Neural progenitor cell (in vitro differentiated cells): ENCODE measurements at regions not wholly inside any gene's neighbourhood (a gene's known extent, or its start where the extent isn't known, plus 50 kb on each side); places are given as distances from the start of the nearest gene placed in this dataset.

Experiments
- DNase-seq: peaks from one replicate; pipeline ENCODE4 v3.0.0-alpha.2; 2016; ENCODE audit warnings: low spot score
- H2AFZ ChIP-seq: fragments of 200-600 bp; sonication (generic); replicated peaks from 2 replicates; pipeline ENCODE4 v1.6.1; 2016; ENCODE audit warnings: antibody characterized with exemption
- H3F3A ChIP-seq: fragments of 200-600 bp; sonication (generic); 2 replicates; pipeline ENCODE4 v1.6.1; 2016; ENCODE audit warnings: antibody characterized with exemption, low read depth
- H3K27ac ChIP-seq: fragments of 200-600 bp; sonication (generic); 2 replicates; pipeline ENCODE4 v1.5.1; 2016; ENCODE audit warnings: mild to moderate bottlenecking
- H3K27me3 ChIP-seq: fragments of 200-600 bp; sonication (generic); 2 replicates; pipeline ENCODE4 v1.6.1; 2016; ENCODE audit warnings: mild to moderate bottlenecking, moderate library complexity
- H3K36me3 ChIP-seq: fragments of 200-600 bp; sonication (generic); 2 replicates; pipeline ENCODE4 v1.5.1; 2016
- H3K4me1 ChIP-seq: fragments of 200-600 bp; sonication (generic); 2 replicates; pipeline ENCODE4 v1.6.1; 2016; ENCODE audit warnings: mixed run types
- H3K4me2 ChIP-seq: fragments of 200-600 bp; sonication (generic); 2 replicates; pipeline ENCODE4 v1.6.1; 2016
- H3K4me3 ChIP-seq: fragments of 200-600 bp; sonication (generic); 2 replicates; pipeline ENCODE4 v1.5.1; 2016
- H3K79me2 ChIP-seq: fragments of 200-600 bp; sonication (generic); 2 replicates; pipeline ENCODE4 v1.6.1; 2016; ENCODE audit warnings: low read depth
- H3K9ac ChIP-seq: fragments of 200-600 bp; sonication (generic); 2 replicates; pipeline ENCODE4 v1.6.1; 2016
- H3K9me3 ChIP-seq: fragments of 200-600 bp; sonication (generic); 2 replicates; pipeline ENCODE4 v1.5.1; 2016; ENCODE audit warnings: low read depth
- H4K20me1 ChIP-seq: fragments of 200-600 bp; sonication (generic); 2 replicates; pipeline ENCODE4 v1.6.1; 2016; ENCODE audit warnings: low read depth
- H3K27ac Mint-ChIP-seq: 3 replicates; pipeline ENCODE4 v1.8.0; 2021; ENCODE audit warnings: mixed read lengths
- H3K27me3 Mint-ChIP-seq: 2 replicates; pipeline ENCODE4 v1.8.0; 2022; ENCODE audit warnings: low read depth, mild to moderate bottlenecking, inconsistent platforms, moderate library complexity, mixed read lengths; ENCODE audit not compliant: insufficient read depth
- H3K36me3 Mint-ChIP-seq: 3 replicates; pipeline ENCODE4 v1.8.0; 2021; ENCODE audit warnings: mixed read lengths
- H3K4me1 Mint-ChIP-seq: 3 replicates; pipeline ENCODE4 v1.8.0; 2021; ENCODE audit warnings: mixed read lengths
- H3K4me3 Mint-ChIP-seq: 3 replicates; pipeline ENCODE4 v1.8.0; 2021; ENCODE audit warnings: mild to moderate bottlenecking, moderate library complexity, mixed read lengths
- H3K9me3 Mint-ChIP-seq: 3 replicates; pipeline ENCODE4 v1.8.0; 2020; ENCODE audit warnings: mixed read lengths
- EZH2 ChIP-seq: fragments of 200-600 bp; sonication (generic); IDR thresholded peaks from 2 replicates; pipeline ENCODE4 v1.6.1; 2017; ENCODE audit warnings: antibody characterized with exemption, mild to moderate bottlenecking, moderate library complexity
- EZH2phosphoT487 ChIP-seq: fragments of 200-600 bp; sonication (generic); IDR thresholded peaks from 2 replicates; pipeline ENCODE4 v1.6.1; 2017; ENCODE audit warnings: antibody characterized with exemption
- TF ChIP-seq, protein P1 (sequence below): fragments of 200-600 bp; sonication (generic); IDR thresholded peaks from 2 replicates; pipeline ENCODE4 v1.5.1; 2017; ENCODE audit warnings: antibody characterized with exemption, mild to moderate bottlenecking

DNA sequence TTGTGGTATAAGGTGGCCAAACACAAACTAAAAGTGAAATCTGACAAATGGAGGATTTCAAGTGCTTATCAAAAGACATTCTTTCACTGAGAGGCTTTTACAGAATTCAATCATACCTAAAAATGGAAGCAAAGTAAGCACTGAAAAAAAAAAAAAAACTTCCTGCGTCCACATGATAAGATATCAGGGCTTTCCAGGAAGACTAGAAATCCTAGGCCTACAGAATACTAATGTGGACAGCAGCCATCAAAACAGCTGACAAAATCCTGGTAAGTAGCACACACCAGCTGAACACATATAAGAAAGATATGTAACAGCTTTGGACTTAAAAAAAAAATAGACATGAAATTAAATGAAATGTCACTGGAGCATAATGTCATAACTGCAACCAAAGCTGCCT, 178.2 kb downstream of the SUCLG1 start:
- Mint-ChIP-seq H3K4me3 (no peak overlapping the region), H3K27ac (no peak overlapping the region), H3K9me3 (no peaks in the 10 kb centered on the region), H3K4me1 (peaks cover 19% of the 10 kb centered on the region), H3K27me3 (no peaks in the 10 kb centered on the region), H3K36me3 (no peaks in the 10 kb centered on the region)
- Histone ChIP-seq H4K20me1 (no peaks in the 10 kb centered on the region), H3K36me3 (no peaks in the 10 kb centered on the region), H3K9ac (no peak overlapping the region), H3K79me2 (no peaks in the 10 kb centered on the region), H3K27ac (no peak overlapping the region), H3K9me3 (no peaks in the 10 kb centered on the region), H2AFZ (no peak overlapping the region), H3K4me1 (no peaks in the 10 kb centered on the region), H3F3A (no peaks in the 10 kb centered on the region), H3K4me2 (no peak overlapping the region), H3K4me3 (no peak overlapping the region), H3K27me3 (no peaks in the 10 kb centered on the region)
- TF ChIP-seq EZH2phosphoT487: no peak
- TF ChIP-seq, protein P1, sequence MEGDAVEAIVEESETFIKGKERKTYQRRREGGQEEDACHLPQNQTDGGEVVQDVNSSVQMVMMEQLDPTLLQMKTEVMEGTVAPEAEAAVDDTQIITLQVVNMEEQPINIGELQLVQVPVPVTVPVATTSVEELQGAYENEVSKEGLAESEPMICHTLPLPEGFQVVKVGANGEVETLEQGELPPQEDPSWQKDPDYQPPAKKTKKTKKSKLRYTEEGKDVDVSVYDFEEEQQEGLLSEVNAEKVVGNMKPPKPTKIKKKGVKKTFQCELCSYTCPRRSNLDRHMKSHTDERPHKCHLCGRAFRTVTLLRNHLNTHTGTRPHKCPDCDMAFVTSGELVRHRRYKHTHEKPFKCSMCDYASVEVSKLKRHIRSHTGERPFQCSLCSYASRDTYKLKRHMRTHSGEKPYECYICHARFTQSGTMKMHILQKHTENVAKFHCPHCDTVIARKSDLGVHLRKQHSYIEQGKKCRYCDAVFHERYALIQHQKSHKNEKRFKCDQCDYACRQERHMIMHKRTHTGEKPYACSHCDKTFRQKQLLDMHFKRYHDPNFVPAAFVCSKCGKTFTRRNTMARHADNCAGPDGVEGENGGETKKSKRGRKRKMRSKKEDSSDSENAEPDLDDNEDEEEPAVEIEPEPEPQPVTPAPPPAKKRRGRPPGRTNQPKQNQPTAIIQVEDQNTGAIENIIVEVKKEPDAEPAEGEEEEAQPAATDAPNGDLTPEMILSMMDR: no peak
- TF ChIP-seq EZH2: no peak
- no peak for DNase-seq

DNA sequence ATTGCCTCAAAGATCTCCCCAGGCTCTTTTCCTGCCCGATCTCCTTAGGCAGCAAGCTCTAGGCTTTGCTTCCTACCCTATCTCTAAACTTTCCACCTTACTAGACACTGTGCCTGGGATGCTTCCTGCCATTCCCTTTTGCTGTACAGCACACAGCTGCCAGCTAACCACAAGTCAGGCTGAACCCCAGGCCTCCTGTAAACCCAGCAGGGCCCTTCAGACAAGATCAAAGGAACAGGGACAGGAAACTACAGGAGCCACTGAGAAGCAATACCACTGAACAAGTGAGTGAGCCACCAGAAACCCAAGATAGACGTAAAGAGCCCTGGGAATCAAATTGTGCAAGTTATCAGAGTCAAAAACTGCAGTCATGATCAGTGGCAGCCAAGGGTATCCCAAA, 180.7 kb downstream of the SUCLG1 start:
- no peaks in the 10 kb centered on the region for H3K4me1 ChIP-seq
- no peak overlapping the region for H3K9ac ChIP-seq
- no peaks in the 10 kb centered on the region for H3K27me3 Mint-ChIP-seq
- H3K27ac Mint-ChIP-seq: no peak overlapping the region
- H3K27me3 ChIP-seq: no peaks in the 10 kb centered on the region
- no peaks in the 10 kb centered on the region for H3K9me3 ChIP-seq
- H4K20me1 ChIP-seq: no peaks in the 10 kb centered on the region
- TF ChIP-seq, protein P1: no peak
- no peak for TF ChIP-seq EZH2
- TF ChIP-seq EZH2phosphoT487: no peak
- no peak overlapping the region for H3K4me3 Mint-ChIP-seq
- no peak for DNase-seq
- H2AFZ ChIP-seq: no peak overlapping the region
- H3K36me3 Mint-ChIP-seq: no peaks in the 10 kb centered on the region
- H3K4me1 Mint-ChIP-seq: peaks cover 15% of the 10 kb centered on the region
- H3K36me3 ChIP-seq: no peaks in the 10 kb centered on the region
- H3K79me2 ChIP-seq: no peaks in the 10 kb centered on the region
- no peaks in the 10 kb centered on the region for H3K9me3 Mint-ChIP-seq
- H3K4me3 ChIP-seq: no peak overlapping the region
- no peak overlapping the region for H3K4me2 ChIP-seq
- H3F3A ChIP-seq: no peaks in the 10 kb centered on the region
- H3K27ac ChIP-seq: no peak overlapping the region

DNA sequence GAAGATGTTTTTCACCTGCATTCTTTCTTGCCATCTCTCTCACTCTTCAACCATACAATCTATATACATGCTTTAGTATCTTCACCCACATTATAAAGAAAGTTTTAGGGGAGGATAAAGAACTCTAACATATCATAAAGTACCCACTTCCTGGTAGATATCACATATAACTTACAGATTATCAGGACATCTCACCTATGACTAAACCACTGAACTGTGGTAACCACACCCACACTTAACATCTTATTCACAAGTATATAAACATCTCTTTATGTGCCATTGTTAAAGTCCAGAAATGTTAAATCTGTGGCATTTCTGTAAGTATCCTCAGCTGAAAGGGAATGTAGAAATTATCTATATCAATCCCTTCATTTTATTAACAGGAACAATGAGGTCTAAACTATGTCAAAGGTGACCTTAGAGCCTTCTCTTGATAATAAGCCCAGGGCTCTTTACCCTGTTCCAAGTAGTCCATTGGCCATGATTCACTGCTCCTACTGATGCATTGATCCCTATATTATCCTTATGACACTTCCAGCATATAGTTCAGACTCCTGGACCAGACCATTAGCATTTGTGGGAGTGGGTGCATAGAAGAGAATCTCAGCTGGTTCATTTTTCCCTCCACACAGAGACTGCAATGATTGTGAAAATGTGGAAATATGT, 182.4 kb downstream of the SUCLG1 start:
- H4K20me1 ChIP-seq: no peaks in the 10 kb centered on the region
- H3K9ac ChIP-seq: no peak overlapping the region
- H3K79me2 ChIP-seq: no peaks in the 10 kb centered on the region
- Mint-ChIP-seq H3K4me1 (peaks cover 6% of the 10 kb centered on the region), H3K9me3 (no peaks in the 10 kb centered on the region), H3K36me3 (no peaks in the 10 kb centered on the region), H3K27ac (no peak overlapping the region), H3K4me3 (no peak overlapping the region), H3K27me3 (no peaks in the 10 kb centered on the region)
- H3K4me3 ChIP-seq: no peak overlapping the region
- TF ChIP-seq, protein P1: no peak
- TF ChIP-seq EZH2 (no peak), EZH2phosphoT487 (no peak)
- no peak overlapping the region for H3K27ac ChIP-seq
- no peak overlapping the region for H3K4me2 ChIP-seq
- no peak overlapping the region for H2AFZ ChIP-seq
- no peaks in the 10 kb centered on the region for H3K27me3 ChIP-seq
- H3K36me3 ChIP-seq: no peaks in the 10 kb centered on the region
- H3K4me1 ChIP-seq: no peaks in the 10 kb centered on the region
- H3K9me3 ChIP-seq: no peaks in the 10 kb centered on the region
- H3F3A ChIP-seq: no peaks in the 10 kb centered on the region
- DNase-seq: no peak
